Transverse colon (tissue), 1 donor: ENCODE measurements at regions not wholly inside any gene's neighbourhood (a gene's known extent, or its start where the extent isn't known, plus 50 kb on each side); places are given as distances from the start of the nearest gene placed in this dataset.

Experiments used
- EP300 ChIP-seq: sonication (generic); formaldehyde crosslinking; IDR thresholded peaks from one replicate; pipeline ENCODE4 v1.6.1; 2017; ENCODE audit warnings: antibody characterized with exemption, low read depth
- POLR2A ChIP-seq: fragments of 450-650 bp; IDR thresholded peaks from one replicate; pipeline ENCODE4 v1.6.1; 2016; ENCODE audit warnings: antibody characterized with exemption, mild to moderate bottlenecking, moderate library complexity

GRCh38 chr18:55128437-55128836, 169.2 kb upstream of the CCDC68 start:
- TF ChIP-seq POLR2A (no peak), EP300 (no peak)
